IMR-90 (cell line): ENCODE measurements at regions not wholly inside any gene's neighbourhood (a gene's known extent, or its start where the extent isn't known, plus 50 kb on each side); places are given as distances from the start of the nearest gene placed in this dataset.

Source experiments
- ATAC-seq: fragments of 200-7000 bp; cut with Tn5 transposase; 2 replicates; pipeline ENCODE4 v1.9.1; 2020; ENCODE audit warnings: low read depth, mild to moderate bottlenecking, moderate library complexity
- BruUV-seq: library from RNA; stranded (reverse); fragments of 400-500 nt; replicated peaks from 2 replicates; lab custom pipeline; 2021; lab: Mats Ljungman, UMichigan
- CTCF ChIA-PET: fragments of 300-600 bp; formaldehyde crosslinking; extraction: SDS; loops from one replicate; lab custom pipeline; 2021; ENCODE audit warnings: antibody characterized with exemption; lab: Yijun Ruan, JAX
- POLR2A ChIA-PET: fragments of 300-600 bp; sonication (Branson Sonifier 250); formaldehyde crosslinking; loops from one replicate; lab custom pipeline; 2022; ENCODE audit warnings: antibody characterized with exemption; ENCODE audit not compliant: unreplicated experiment; lab: Charles Lee
- DNase-seq: peaks from one replicate; pipeline ENCODE4 v3.0.0; 2013
- H2AFZ ChIP-seq: replicated peaks from 2 replicates; pipeline ENCODE3; 2013; ENCODE audit warnings: low read length, mild to moderate bottlenecking; ENCODE audit not compliant: poor library complexity
- H2AK5ac ChIP-seq: 2 replicates; pipeline ENCODE4 v1.6.1; 2013; ENCODE audit warnings: low read depth, low read length, inconsistent platforms
- H2AK9ac ChIP-seq: replicated peaks from 2 replicates; pipeline ENCODE3; 2013; ENCODE audit warnings: mild to moderate bottlenecking, low read depth, low read length, moderate library complexity; ENCODE audit not compliant: poor library complexity
- H2BK120ac ChIP-seq: 2 replicates; pipeline ENCODE4 v1.6.1; 2013; ENCODE audit warnings: low read depth, low read length, inconsistent platforms
- H2BK15ac ChIP-seq: 3 replicates; pipeline ENCODE4 v1.6.1; 2013; ENCODE audit warnings: low read depth, low read length, inconsistent platforms
- H2BK20ac ChIP-seq: 2 replicates; pipeline ENCODE4 v1.6.1; 2013; ENCODE audit warnings: low read depth, mild to moderate bottlenecking, inconsistent platforms, low read length, moderate library complexity
- H2BK5ac ChIP-seq: 2 replicates; pipeline ENCODE4 v1.6.1; 2013; ENCODE audit warnings: mild to moderate bottlenecking, low read depth, low read length, inconsistent platforms; ENCODE audit not compliant: poor library complexity, severe bottlenecking
- H3K14ac ChIP-seq: replicated peaks from 2 replicates; pipeline ENCODE4 v1.6.1; 2013; ENCODE audit warnings: low read depth, low read length, inconsistent platforms
- H3K18ac ChIP-seq: 2 replicates; pipeline ENCODE4 v1.6.1; 2013; ENCODE audit warnings: low read depth, low read length, control low read depth
- H3K23ac ChIP-seq: 2 replicates; pipeline ENCODE4 v1.6.1; 2013; ENCODE audit warnings: low read depth, low read length, inconsistent platforms
- H3K27ac ChIP-seq: 2 replicates; pipeline ENCODE4 v1.5.1; 2013; ENCODE audit warnings: mild to moderate bottlenecking, control low read depth, low read length; ENCODE audit not compliant: insufficient read depth
- H3K27me3 ChIP-seq: 2 replicates; pipeline ENCODE4 v1.6.1; 2013; ENCODE audit warnings: low read length; ENCODE audit not compliant: control insufficient read depth, insufficient read depth
- H3K36me3 ChIP-seq: 2 replicates; pipeline ENCODE4 v1.6.1; 2013; ENCODE audit warnings: low read length, mixed read lengths; ENCODE audit not compliant: control insufficient read depth, insufficient read depth
- H3K4ac ChIP-seq: 2 replicates; pipeline ENCODE4 v1.6.1; 2013; ENCODE audit warnings: low read depth, low read length, inconsistent platforms
- H3K4me1 ChIP-seq: 2 replicates; pipeline ENCODE4 v1.6.1; 2013; ENCODE audit warnings: low read length, mixed read lengths; ENCODE audit not compliant: control insufficient read depth, insufficient read depth
- H3K4me2 ChIP-seq: 2 replicates; pipeline ENCODE4 v1.6.1; 2013; ENCODE audit warnings: low read depth, mild to moderate bottlenecking, control low read depth, low read length, moderate library complexity
- H3K4me3 ChIP-seq: 2 replicates; pipeline ENCODE4 v1.5.1; 2013; ENCODE audit warnings: low read depth, mild to moderate bottlenecking, control low read depth, low read length, moderate library complexity; ENCODE audit not compliant: insufficient read depth
- H3K56ac ChIP-seq: 2 replicates; pipeline ENCODE4 v1.6.1; 2013; ENCODE audit warnings: low read length, inconsistent platforms; ENCODE audit not compliant: insufficient read depth; ENCODE audit errors: extremely low read depth
- H3K79me1 ChIP-seq, 2 experiments: 2 replicates each; pipeline ENCODE4 v1.6.1; 2013; ENCODE audit warnings: low read length in 2 of 2, inconsistent platforms in 1 of 2, low read depth in 1 of 2
- H3K9ac ChIP-seq: 2 replicates; pipeline ENCODE4 v1.6.1; 2013; ENCODE audit warnings: low read depth, low read length, control low read depth
- H3K9me1 ChIP-seq: 2 replicates; pipeline ENCODE4 v1.6.1; 2013; ENCODE audit warnings: low read length, inconsistent platforms; ENCODE audit not compliant: insufficient read depth
- H3K9me3 ChIP-seq: 2 replicates; pipeline ENCODE4 v1.6.1; 2013; ENCODE audit warnings: low read length; ENCODE audit not compliant: control insufficient read depth, insufficient read depth
- H4K20me1 ChIP-seq: 2 replicates; pipeline ENCODE4 v1.6.1; 2013; ENCODE audit warnings: low read length, inconsistent platforms; ENCODE audit not compliant: insufficient read depth
- H4K5ac ChIP-seq: 2 replicates; pipeline ENCODE4 v1.6.1; 2013; ENCODE audit warnings: mild to moderate bottlenecking, low read depth, low read length, control low read depth
- H4K8ac ChIP-seq, 2 experiments: 2 replicates each; pipeline ENCODE4 v1.6.1; 2013; ENCODE audit warnings: low read depth in 2 of 2, low read length in 2 of 2, control low read depth in 1 of 2, inconsistent platforms in 1 of 2
- H4K91ac ChIP-seq: 2 replicates; pipeline ENCODE4 v1.6.1; 2013; ENCODE audit warnings: low read depth, low read length, inconsistent platforms; ENCODE audit not compliant: insufficient read depth
- BHLHE40 ChIP-seq: fragments of 150-350 bp; IDR thresholded peaks from 2 replicates; pipeline ENCODE4 v1.6.1; 2016; ENCODE audit warnings: mild to moderate bottlenecking, low read depth, low read length
- CEBPB ChIP-seq: IDR thresholded peaks from 2 replicates; pipeline ENCODE4 v1.6.1; 2012; ENCODE audit warnings: low read depth, low read length, improper control_type of control experiment
- CHD1 ChIP-seq: IDR thresholded peaks from 2 replicates; pipeline ENCODE4 v1.6.1; 2012; ENCODE audit warnings: low read depth, low read length, improper control_type of control experiment
- CTCF ChIP-seq: conservative IDR thresholded peaks from 2 replicates; pipeline ENCODE4 v1.5.1; 2012; ENCODE audit warnings: mild to moderate bottlenecking, low read depth, low read length, improper control_type of control experiment
- FOS ChIP-seq: fragments of 150-350 bp; IDR thresholded peaks from 2 replicates; pipeline ENCODE4 v1.6.1; 2016; ENCODE audit warnings: low read depth, low read length
- MAFK ChIP-seq: IDR thresholded peaks from 2 replicates; pipeline ENCODE4 v1.6.1; 2012; ENCODE audit warnings: low read depth, low read length, improper control_type of control experiment
- MAZ ChIP-seq: IDR thresholded peaks from 2 replicates; pipeline ENCODE4 v1.6.1; 2012; ENCODE audit warnings: low read depth, mild to moderate bottlenecking, low read length, improper control_type of control experiment, moderate library complexity, borderline replicate concordance
- MXI1 ChIP-seq: IDR thresholded peaks from 2 replicates; pipeline ENCODE4 v1.6.1; 2012; ENCODE audit warnings: low read depth, mild to moderate bottlenecking, low read length, moderate library complexity, borderline replicate concordance
- NFE2L2 ChIP-seq: fragments of 150-350 bp; IDR thresholded peaks from 2 replicates; pipeline ENCODE4 v1.6.1; 2016; ENCODE audit warnings: low read depth, mild to moderate bottlenecking, low read length
- POLR2A ChIP-seq: IDR thresholded peaks from 2 replicates; pipeline ENCODE4 v1.6.1; 2012; ENCODE audit warnings: mild to moderate bottlenecking, low read depth, low read length
- RAD21 ChIP-seq: IDR thresholded peaks from 2 replicates; pipeline ENCODE4 v1.6.1; 2012; ENCODE audit warnings: low read length, improper control_type of control experiment
- RCOR1 ChIP-seq: IDR thresholded peaks from 2 replicates; pipeline ENCODE4 v1.6.1; 2012; ENCODE audit warnings: mild to moderate bottlenecking, low read length, improper control_type of control experiment; ENCODE audit not compliant: insufficient replicate concordance
- RFX5 ChIP-seq: IDR thresholded peaks from 2 replicates; pipeline ENCODE4 v1.8.0; 2012; ENCODE audit warnings: low read depth, mild to moderate bottlenecking, low read length, moderate library complexity
- SMC3 ChIP-seq: fragments of 150-350 bp; IDR thresholded peaks from 2 replicates; pipeline ENCODE4 v1.6.1; 2016; ENCODE audit warnings: low read depth, mild to moderate bottlenecking, antibody characterized with exemption, low read length, moderate library complexity
- dilution Hi-C: fragments of 300-500 bp; cut with HindIII; formaldehyde crosslinking; loops from one replicate; pipeline ENCODE4 v1.14.3; 2018; ENCODE audit warnings: low sequenced_read_pairs; ENCODE audit not compliant: unreplicated experiment
- in situ Hi-C: fragments of 300-500 bp; cut with MboI; formaldehyde crosslinking; loops from 3 replicates; pipeline ENCODE4 v1.14.3; 2019; ENCODE audit warnings: low sequenced_read_pairs, inconsistent platforms, mixed read lengths
- intact Hi-C: fragments of 100-400 bp; cut with micrococcal nuclease; formaldehyde crosslinking; loops from 2 replicates; pipeline ENCODE4 v1.10.0; 2022
- TF ChIP-seq, protein P1 (sequence below): fragments of 150-350 bp; IDR thresholded peaks from 2 replicates; pipeline ENCODE4 v1.6.1; 2016; ENCODE audit warnings: low read depth, mild to moderate bottlenecking, low read length, moderate library complexity, borderline replicate concordance
- TF ChIP-seq, protein P2 (sequence below): fragments of 150-350 bp; IDR thresholded peaks from 2 replicates; pipeline ENCODE4 v1.6.1; 2017; ENCODE audit warnings: mild to moderate bottlenecking, antibody characterized with exemption, low read length, low read depth

GRCh38 chr3:163266731-163267130 is 1770.1 kb downstream of the OTOL1 start:
- Histone ChIP-seq H2AK5ac (no peak overlapping the region), H3K9ac (no peak overlapping the region), H2BK20ac (no peak overlapping the region), H4K5ac (no peak overlapping the region), H3K9me1 (no peaks in the 10 kb centered on the region), H3K4me1 (no peaks in the 10 kb centered on the region), H4K20me1 (no peaks in the 10 kb centered on the region), H3K4me3 (no peak overlapping the region), H3K14ac (no peak overlapping the region), H3K56ac (no peak overlapping the region), H2AK9ac (no peak overlapping the region), H3K23ac (no peak overlapping the region), H2BK5ac (no peak overlapping the region), H2BK15ac (no peak overlapping the region), H3K36me3 (no peaks in the 10 kb centered on the region), H3K79me1 (no peaks in the 10 kb centered on the region), H4K8ac (no peak overlapping the region), H3K9me3 (peaks cover 1% of the 10 kb centered on the region; the same call in 1 of the 2 replicates), H2BK120ac (no peak overlapping the region), H3K4me2 (no peak overlapping the region), H3K18ac (no peak overlapping the region), H3K4ac (no peak overlapping the region), H3K27me3 (no peaks in the 10 kb centered on the region), H4K91ac (no peak overlapping the region), H2AFZ (no peak overlapping the region), H3K27ac (no peak overlapping the region)
- CTCF ChIA-PET = no interaction called here
- in situ Hi-C loops = no loop called here
- intact Hi-C loops = no loop called here
- ATAC-seq = no peak
- TF ChIP-seq FOS = no peak
- TF ChIP-seq NFE2L2 = no peak
- no peak for TF ChIP-seq RFX5
- no peak for TF ChIP-seq POLR2A
- TF ChIP-seq, protein P1, sequence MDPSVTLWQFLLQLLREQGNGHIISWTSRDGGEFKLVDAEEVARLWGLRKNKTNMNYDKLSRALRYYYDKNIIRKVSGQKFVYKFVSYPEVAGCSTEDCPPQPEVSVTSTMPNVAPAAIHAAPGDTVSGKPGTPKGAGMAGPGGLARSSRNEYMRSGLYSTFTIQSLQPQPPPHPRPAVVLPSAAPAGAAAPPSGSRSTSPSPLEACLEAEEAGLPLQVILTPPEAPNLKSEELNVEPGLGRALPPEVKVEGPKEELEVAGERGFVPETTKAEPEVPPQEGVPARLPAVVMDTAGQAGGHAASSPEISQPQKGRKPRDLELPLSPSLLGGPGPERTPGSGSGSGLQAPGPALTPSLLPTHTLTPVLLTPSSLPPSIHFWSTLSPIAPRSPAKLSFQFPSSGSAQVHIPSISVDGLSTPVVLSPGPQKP = no peak
- no peak for TF ChIP-seq SMC3
- no peak for TF ChIP-seq CHD1
- no peak for TF ChIP-seq CEBPB
- TF ChIP-seq RAD21 = no peak
- TF ChIP-seq MAFK = no peak
- no peak for TF ChIP-seq MAZ
- no peak for TF ChIP-seq RCOR1
- TF ChIP-seq BHLHE40 = no peak
- no peak for TF ChIP-seq MXI1
- TF ChIP-seq, protein P2, sequence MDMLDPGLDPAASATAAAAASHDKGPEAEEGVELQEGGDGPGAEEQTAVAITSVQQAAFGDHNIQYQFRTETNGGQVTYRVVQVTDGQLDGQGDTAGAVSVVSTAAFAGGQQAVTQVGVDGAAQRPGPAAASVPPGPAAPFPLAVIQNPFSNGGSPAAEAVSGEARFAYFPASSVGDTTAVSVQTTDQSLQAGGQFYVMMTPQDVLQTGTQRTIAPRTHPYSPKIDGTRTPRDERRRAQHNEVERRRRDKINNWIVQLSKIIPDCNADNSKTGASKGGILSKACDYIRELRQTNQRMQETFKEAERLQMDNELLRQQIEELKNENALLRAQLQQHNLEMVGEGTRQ = no peak
- TF ChIP-seq CTCF = no peak
- DNase-seq = no peak
- dilution Hi-C loops = no loop called here
- BruUV-seq = no TSS peak
- POLR2A ChIA-PET = no interaction called here
